GM12892 (cell line): ENCODE measurements at regions not wholly inside any gene's neighbourhood (a gene's known extent, or its start where the extent isn't known, plus 50 kb on each side); places are given as distances from the start of the nearest gene placed in this dataset.

Source experiments
- POLR2A ChIP-seq: IDR thresholded peaks from 2 replicates; pipeline ENCODE4 v1.6.1; 2011; ENCODE audit warnings: low read depth, low read length, control low read depth
- TAF1 ChIP-seq: IDR thresholded peaks from 2 replicates; pipeline ENCODE4 v1.6.1; 2011; ENCODE audit warnings: low read depth, mild to moderate bottlenecking, control low read depth, low read length, borderline replicate concordance

DNA sequence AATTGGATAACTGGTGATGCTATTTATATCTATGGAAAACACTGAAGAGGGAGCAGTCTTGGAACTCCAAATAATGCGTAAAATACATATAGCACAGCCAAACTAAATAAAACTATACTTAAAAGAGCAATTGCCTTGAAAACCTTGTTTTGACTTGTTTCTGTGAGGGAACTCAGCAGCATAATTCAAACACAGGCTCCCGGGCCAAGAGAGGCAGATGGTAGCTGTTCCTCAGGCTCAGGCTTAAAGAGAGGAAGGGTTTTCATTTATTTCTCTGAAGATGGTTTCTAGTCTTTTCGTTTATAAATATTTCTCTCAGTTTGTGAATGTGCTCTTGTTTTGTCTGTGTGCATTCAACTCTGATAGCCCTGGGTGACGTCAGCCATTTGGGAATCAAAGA is 82.4 kb downstream of the FANCF start:
- TF ChIP-seq POLR2A (no peak), TAF1 (no peak)
